Esophagus squamous epithelium (tissue), 4 donors: ENCODE measurements at regions not wholly inside any gene's neighbourhood (a gene's known extent, or its start where the extent isn't known, plus 50 kb on each side); places are given as distances from the start of the nearest gene placed in this dataset.

ENCODE experiments used
- POLR2A ChIP-seq, 4 donors: fragments of 450-650 bp; IDR thresholded peaks; one replicate each; pipeline ENCODE4 v1.6.1; 2017; ENCODE audit warnings: antibody characterized with exemption in 4 of 4, mild to moderate bottlenecking in 4 of 4, moderate library complexity in 3 of 4
- TF ChIP-seq, protein P1 (sequence below), 6 experiments: fragments of 450-650 bp in 4 of 6; fragments of 200-600 bp in 2 of 6; sonication (generic) in 2 of 6; IDR thresholded peaks; one replicate each; pipeline ENCODE4 v1.5.1; 2016 to 2019; ENCODE audit warnings: antibody characterized with exemption in 6 of 6, mild to moderate bottlenecking in 4 of 6, moderate library complexity in 4 of 6

DNA sequence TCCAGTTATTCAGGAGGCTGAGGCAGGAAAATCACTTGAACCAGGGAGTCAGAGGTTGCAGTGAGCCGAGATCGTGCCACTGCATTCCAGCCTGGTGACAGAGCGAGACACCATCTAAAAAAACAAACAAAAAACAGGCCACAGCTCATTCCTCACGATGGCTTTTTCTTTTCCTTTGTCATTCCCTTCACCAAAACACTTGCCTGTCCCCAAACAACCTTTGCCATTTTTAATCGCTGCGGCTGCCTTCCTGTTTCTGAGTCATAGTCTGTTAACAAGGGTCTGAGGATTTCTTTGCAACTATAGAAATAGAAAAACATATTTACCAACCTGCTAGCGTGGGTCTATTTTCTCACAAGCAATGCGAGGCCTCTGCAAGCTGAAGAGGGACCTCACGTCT is 123.0 kb upstream of the FSTL4 start:
- TF ChIP-seq, protein P1, sequence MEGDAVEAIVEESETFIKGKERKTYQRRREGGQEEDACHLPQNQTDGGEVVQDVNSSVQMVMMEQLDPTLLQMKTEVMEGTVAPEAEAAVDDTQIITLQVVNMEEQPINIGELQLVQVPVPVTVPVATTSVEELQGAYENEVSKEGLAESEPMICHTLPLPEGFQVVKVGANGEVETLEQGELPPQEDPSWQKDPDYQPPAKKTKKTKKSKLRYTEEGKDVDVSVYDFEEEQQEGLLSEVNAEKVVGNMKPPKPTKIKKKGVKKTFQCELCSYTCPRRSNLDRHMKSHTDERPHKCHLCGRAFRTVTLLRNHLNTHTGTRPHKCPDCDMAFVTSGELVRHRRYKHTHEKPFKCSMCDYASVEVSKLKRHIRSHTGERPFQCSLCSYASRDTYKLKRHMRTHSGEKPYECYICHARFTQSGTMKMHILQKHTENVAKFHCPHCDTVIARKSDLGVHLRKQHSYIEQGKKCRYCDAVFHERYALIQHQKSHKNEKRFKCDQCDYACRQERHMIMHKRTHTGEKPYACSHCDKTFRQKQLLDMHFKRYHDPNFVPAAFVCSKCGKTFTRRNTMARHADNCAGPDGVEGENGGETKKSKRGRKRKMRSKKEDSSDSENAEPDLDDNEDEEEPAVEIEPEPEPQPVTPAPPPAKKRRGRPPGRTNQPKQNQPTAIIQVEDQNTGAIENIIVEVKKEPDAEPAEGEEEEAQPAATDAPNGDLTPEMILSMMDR (IDR thresholded peaks at IDR 0.05) = no peak
- TF ChIP-seq POLR2A (IDR thresholded peaks at IDR 0.05) = no peak
